Stimulated activated CD4-positive, alpha-beta T cell treated with anti-CD3 and anti-CD28 coated beads, Interleukin-15, amount 100 ng/mL, for 1 hour (primary cell): ENCODE measurements at regions not wholly inside any gene's neighbourhood (a gene's known extent, or its start where the extent isn't known, plus 50 kb on each side); places are given as distances from the start of the nearest gene placed in this dataset.
"Not testable (repeated sequence)": the region's sequence is repeated elsewhere in the genome, so short reads cannot be mapped to it uniquely, and the experiment has no call there.

ENCODE experiments used
- DNase-seq, 2 donors: peaks; one replicate each; pipeline ENCODE4 v3.0.0-alpha.2; 2020; ENCODE audit warnings: low read depth in 1 of 2, low spot score in 1 of 2

DNA sequence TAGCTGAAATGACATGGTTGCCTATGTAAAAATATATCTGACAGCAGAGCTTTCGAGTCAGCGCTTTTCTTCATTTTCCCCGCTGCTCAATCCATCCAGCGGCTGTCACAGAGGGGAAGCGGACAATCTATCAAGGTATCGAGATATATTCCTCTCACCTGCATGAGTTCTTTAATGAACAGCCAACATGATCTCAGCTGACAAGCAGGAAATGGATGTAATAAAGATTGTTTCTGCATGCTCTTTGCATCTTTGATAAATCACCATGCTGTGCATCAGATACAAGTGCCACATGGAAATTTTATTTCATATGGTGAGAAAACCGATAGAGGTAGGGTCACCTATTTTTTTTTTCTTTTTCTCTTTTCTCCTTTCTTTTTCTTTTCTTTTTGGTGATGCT lies 602.3 kb upstream of the MMS22L start:
- no peak for DNase-seq

DNA sequence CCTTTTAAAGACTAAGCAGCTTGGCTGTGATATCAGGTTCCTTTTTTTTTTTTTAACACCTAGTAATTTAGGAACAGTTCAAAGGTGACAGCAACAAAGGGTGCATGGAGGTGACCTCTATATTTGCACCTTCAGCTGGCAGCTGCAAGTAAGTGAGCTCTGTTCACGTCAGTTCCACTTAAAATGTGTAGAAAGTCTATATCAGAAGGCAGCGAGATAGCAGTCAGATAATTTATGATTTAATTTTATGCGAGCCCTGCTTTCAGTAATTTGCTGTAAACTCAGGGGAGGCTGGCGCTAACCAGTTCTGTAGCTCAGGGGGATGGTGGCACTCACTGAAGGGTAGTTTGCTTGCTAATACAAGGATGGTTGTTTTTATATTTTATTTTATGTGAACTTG lies 602.8 kb upstream of the MMS22L start:
- no peak for DNase-seq

DNA sequence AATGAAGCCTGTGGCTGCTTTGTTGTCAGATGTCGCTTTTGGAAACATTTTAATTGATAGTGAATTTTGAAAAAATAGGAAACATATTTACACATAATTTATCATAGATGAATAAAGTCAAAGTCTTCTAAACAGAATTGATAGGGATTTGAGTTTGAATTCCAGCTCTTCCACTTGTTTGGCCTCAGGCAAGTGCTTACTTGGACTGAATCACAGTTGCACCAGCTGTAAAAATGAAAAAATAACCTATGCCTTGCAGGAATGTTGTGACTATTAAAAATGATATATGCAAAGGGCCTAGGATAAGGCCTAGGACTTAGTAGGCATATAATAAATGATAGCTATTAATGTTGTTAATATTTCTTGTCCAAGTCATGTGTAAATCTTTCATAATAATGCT lies 618.5 kb upstream of the MMS22L start:
- no peak for DNase-seq

DNA sequence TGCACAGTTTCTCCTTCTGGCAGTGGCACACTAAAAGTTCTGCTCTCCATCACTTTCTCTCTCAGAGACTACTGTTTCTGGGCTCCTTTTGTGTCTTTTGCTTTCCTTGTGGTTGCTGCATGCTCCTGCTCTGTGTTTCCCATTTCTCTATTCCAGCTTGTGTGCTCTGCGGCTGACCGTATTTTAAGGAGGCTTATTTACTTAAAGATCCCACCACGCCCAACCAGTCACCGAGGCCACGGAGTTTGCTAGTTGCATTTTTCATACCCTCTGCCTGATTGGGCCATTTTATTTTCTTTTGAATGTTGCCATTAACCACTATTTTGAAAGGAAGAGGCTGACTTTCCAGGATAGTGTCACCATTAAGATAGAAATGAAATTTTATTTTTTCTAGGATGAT lies 626.4 kb upstream of the MMS22L start:
- no peak for DNase-seq

DNA sequence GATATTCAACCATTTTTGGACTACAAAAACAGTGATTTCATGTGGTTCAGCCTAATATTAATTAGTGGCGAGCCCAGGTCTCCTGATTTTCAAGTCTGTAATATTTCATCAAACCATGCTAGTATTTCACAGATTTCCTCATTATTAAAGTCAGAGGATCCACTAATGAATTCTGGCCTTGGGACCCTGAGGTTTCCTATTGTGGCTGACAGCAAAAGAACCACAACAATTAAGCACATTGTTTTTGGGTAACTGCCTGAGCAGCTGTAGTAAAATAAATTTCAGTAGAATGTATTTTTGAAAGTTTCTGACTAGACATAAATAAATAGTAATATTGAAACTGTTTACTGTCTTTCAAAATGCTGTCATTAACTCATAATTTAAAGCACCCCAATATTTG lies 630.7 kb upstream of the MMS22L start:
- no peak for DNase-seq

DNA sequence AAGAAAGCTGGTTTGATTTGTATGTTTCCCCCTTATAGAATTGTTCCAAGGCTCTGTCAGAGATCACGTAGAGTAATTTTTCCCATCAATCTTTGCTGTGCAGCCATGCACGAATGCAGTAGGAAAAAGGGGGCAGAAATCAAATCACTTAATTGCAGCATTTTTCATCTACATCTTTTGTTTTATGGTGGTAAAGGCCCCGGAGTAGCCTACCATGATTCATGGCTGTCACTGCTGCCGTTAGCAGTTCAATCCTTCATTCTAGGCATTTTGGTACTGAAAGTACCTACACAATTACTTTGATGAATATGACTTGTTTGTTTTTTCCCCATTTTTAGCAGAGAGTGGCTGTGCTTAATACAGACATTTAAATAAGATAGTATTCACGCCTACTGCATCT lies 631.9 kb upstream of the MMS22L start:
- no peak for DNase-seq

DNA sequence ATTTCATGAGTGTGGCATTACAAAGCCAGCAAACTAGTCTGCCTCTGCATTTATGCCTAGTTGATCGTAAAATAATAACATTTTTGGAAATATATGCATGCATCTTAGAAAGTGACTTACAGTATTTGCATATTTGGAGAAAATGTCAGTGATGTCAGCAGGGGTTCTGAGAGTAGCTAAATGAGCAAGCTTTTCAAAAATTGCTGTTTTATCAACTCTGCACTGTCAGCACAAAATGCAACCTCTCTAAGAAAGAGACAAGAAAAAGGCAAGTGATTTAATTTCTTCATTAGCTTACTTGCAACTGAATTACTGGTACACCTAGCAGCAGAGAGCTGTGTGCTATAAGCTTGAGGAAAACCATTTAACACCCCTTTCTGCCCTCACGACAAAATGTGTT lies 632.5 kb upstream of the MMS22L start:
- DNase-seq: no peak

DNA sequence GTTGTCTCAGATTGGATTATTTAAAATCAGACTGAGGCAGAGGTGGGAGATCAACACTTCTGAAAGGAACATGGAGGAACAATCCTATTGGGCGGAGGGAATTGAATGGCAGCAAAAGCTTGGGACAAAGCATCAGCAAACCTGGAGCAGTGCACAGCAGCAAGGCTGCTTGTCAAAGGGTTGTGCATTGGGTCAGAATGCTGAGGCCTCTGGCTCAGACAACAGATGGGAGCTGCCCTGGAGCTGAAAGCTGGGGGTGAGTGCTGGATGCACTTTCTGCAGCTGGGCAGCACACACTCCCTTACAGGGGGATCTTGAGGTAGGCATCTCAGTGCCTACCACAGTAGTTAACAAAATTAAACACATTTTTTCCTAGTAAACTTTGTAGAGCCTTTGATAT lies 634.4 kb upstream of the MMS22L start:
- no peak for DNase-seq

DNA sequence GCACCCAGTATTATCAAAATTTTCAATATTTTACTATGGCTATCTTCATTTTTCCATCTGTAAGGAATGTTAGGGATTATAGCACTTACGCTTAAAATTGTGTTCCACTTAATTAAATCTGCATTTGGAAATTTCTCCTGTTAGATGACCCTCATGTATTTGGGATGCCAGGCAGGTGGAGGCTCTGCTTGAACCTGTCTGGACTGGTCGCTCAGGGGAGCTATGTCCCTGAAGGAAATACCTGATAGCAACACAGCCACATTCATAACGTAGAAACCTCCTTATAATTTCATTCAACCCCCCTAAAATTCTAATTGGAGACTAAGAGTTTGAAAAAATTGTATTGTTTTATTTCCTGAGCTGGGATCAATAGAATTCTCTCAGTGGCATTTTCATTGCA lies 636.0 kb upstream of the MMS22L start:
- no peak for DNase-seq

DNA sequence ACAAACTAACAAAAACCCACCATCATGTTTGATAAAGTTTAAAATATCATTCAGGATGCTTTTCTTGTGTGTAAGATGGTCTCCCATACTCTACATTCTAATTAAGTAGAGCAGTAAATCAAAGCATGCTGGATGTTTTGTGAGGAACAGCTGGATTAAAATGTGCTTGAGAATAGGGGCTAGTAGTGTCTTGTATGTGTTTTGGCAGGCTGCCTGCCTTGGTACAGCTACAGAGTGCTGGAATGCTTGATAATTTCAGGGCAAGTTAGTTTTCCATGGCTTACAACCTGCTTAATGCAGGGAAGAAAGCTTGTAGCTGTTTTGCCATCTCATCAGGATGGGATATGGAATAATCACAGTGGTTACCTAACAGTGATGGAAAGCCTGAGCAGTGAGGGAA lies 636.6 kb upstream of the MMS22L start:
- no peak for DNase-seq

DNA sequence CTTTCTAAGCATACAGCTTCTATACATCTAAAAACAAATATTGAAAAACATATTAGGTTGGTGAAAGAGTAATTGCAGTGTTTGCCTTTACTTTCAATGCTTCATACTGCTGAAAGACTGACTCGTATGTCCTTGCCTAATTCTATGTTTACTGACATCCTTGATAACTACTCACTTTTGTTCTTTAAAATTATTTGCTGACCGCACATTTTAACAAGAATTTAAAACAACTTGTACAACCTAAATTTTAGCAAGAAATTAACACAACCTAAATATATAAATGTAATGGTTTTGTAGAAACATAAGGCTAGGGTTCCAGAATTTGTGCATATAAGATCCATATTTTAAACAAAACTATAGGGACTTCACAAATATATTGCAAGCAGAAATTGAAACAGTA lies 640.2 kb upstream of the MMS22L start:
- DNase-seq: no peak

DNA sequence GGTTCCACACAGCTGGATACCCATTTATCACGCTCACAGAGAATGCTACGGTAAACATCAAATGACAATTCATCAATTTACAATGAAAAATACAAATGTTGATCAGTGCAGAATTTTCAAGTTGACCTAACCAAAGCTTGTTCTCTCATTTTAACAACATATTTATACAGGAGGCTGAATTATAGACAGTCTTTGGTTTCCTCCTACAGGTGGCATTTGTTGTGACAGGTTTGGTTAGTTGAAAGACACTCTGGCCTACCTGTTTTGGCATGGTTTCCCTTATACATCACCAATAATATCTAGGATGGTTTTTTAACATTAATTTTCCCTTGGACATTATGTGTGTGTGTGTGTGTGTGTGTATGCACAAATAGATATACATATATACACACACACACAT lies 642.5 kb upstream of the MMS22L start:
- DNase-seq: no peak

DNA sequence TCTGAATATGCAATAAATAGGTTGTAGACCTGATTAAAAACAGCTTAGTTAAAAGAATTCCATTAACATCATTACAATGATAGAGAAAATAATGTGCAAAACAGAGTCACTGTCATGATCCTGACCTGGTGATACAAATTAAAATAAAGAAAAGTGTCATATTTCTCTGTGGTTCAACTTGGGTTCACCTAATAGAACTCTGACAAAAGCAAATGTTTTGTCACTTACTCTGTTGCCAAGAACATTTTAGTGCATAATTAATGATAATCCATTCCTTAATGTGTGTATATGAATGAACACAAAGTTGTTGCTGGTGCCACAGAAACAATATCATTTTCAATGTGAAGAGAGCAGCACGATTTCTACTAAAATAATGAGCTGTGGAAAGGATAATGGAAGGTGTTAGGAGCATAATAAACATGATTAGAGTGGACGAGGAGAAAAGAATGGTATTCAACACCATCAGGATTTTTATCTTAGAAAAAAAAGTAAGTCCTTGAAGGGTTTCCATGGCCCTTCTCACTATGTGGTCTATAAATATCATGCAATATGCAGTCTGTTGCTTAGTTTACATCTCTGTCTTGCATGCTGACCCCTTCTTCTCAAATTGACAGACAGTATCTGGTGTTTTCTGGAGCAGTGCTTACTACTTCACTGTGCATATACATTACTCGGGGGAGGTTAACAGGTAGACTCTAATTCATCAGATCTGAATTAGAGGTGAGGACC lies 656.6 kb upstream of the MMS22L start:
- DNase-seq: no peak

DNA sequence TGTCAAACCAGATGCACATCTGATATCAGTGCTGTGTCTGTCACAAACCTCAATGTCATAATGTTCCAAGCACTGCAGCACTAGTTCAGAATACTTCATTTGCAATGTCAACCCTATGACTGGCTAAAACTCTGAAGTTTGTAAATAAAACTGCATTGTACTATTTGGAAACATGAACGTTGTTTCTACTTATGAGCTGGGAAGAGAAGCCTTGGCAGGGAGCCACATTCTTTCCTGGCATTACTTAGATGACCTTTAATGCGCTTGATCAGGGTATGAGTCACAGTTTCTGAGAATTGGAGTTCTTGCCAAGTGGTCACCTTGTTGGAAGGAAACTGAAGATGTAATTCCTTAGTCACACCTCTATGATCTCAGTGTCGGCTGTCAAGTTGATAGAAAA lies 664.8 kb upstream of the MMS22L start:
- DNase-seq: no peak

DNA sequence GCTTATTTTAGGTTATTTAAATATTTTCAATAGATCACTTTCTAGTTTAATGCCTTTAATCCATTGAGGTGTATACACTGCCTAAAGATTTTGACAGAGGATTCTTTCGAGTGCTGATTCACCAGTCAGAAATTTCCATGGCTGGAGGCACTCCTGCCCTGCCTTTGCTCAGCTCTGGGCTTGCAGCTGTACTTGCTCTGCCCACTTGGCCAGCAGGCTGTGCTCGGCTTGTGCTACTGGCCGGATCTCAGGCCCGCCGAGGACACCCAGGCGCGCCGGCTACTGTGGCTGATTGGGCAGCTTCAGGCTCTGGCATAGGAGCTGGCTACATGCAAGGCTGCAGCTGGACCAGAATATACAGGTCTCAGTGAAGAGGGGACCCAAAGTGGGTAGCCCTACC lies 675.1 kb upstream of the MMS22L start:
- DNase-seq: no peak

DNA sequence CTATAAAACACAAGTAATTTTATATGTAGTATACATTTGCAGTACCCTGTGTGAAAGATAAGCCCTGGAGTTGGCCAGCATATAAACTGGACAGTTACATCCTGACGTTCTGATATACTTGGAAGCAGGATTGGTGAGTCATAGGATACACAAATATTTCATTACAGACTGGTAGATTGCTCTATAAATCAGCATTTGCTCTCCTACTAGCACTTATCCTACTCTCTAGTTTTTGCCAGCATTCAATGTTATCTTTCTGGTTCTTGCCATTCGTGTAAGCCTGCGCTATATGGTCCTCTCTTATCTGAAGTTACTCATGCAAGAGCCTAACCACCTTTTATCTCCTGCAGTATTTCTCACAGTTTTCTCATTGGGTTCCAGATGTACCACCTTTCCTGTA lies 680.2 kb upstream of the MMS22L start:
- no peak for DNase-seq

DNA sequence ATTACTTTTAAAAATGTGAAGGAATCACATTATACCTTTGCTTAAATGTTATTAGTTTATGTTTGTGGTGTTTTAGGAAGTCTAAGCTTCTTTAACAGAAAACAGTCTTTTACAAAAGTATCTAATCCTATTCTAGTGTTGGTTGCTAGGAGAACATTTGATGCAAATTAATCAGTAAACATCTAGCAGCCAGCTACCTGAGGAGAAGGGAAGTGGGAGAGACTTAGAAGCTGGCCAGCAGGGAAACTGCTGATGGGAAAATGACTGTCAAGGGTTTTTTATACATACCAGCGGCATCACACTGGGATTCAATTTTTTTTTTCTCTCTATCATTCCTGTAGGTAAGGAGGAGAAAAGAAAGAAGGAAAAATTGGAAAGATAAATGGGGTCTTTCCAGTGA lies 686.0 kb upstream of the MMS22L start:
- DNase-seq: no peak

DNA sequence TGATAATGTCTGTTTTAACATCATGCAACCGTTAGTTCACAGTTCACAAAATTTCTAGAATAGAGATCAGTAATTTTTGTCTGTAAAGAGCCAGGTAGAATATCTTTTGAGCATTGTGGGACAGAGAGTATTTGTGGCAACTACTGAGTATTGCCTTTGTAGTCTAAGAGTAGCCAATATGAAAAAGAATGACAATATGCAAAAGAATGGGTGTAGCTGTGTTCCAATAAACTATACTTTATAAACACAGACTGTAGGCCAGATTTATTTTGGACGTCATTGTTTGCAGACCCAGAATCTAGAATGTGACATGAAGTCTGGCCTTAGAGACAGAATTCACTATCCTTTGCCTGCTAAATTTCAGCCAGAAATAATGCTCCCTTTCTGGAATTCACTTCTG lies 694.1 kb upstream of the MMS22L start:
- no peak for DNase-seq

DNA sequence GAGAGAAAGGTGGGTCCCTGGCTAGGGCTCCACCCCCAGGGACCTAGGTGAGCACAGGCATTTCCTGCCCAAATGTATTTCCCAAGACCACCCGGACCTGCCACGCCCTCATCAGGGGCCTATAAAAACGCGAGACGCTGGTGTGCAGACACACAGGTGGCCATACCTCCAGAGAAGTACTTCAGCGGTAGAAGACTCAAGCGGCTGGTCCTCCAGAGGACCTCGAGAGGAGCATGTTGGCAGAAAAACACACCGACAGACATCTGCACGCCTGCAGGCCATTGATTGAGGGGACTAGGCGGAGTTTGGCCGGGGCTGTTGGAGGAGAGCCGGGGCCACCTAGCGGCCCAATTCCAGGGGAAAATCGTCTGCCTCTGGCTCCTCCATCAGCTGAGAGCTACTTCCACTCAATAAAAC lies 695.8 kb upstream of the MMS22L start:
- DNase-seq: no peak

DNA sequence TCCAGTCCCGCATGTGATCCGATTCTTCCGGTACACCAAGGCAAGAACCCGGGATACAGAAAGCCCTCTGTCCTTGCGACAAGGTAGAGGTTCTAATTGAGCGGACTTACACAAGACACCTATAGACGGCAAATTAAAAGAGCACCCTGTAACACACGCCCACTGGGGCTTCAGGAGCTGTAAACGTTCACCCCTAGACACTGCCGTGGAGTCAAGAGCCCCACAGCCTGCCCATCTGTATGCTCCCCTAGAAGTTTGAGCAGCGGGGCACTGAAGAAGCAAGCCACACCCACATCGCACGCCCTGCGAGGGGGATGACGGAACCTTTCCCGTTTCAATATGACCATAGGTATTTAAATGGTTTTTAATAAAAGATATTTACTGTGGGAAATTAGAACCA lies 696.3 kb upstream of the MMS22L start:
- not testable (repeated sequence) for DNase-seq

DNA sequence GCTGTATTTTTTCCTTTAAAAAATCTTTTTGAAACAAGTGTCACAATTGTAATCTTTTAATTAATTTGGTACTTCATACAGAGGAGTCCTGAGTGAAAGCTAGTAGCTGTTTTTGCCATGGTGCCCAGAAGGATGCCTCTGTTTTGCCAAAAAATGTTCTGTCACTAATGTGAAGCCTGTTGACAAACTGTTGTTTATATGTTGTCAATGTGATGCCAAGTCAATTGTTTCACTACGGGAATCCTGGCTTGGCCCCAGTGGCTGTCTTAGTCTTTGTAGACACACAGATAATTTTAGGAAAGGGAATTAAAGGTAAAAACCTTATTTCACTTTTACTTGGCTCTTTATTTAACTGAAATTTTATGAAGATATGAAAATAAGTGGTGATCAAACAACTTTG lies 706.4 kb upstream of the MMS22L start:
- no peak for DNase-seq

DNA sequence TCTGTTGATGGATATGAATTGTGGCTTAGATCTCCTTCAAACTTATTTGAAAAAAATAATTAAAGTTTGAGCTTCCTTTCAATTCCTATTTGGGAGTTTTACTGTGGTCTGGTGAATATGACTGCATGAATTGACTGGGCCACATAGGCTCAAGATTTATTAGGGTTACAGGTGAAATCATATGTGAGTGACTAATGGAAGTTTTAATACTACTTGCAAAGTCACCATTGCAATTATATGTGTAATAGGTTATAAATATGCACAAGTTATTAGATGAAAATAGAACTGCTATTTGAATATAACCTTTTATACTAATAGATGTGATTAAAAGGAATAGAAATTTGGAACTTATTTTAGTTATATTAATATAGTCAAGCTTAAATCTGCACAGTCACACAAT lies 712.1 kb upstream of the MMS22L start:
- no peak for DNase-seq

DNA sequence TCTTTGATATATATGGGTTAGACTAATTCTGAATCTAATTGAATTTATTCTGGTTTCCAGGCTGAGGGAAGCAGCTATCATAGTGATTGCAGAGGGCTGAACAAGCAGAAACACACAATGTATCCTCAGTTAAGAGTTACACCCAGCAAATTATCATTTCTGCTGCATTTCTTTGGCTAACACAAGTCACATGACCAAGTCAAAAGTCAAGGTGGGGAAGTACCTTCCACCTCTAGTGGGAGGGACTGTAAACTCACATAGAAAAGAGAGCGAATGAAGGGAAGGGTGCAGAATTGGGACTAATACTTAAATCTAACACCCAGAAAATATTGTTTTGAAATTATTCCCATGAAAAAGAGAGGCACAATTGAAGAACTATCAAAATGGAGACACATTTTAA lies 719.7 kb upstream of the MMS22L start:
- DNase-seq: no peak
